ENCODE measurements at regions not wholly inside any gene's neighbourhood (a gene's known extent, or its start where the extent isn't known, plus 50 kb on each side); places are given as distances from the start of the nearest gene placed in this dataset.

GRCh38 chr9:24189986-24190385 is 355.7 kb downstream of the IZUMO3 start:
- TF ChIP-seq CTCF (IDR thresholded peaks at IDR 0.05) (no peak), POLR2AphosphoS5 (IDR thresholded peaks at IDR 0.05) (no peak)

All from sigmoid colon (tissue), 4 donors.